Keratinocyte (primary cell): ENCODE measurements at regions not wholly inside any gene's neighbourhood (a gene's known extent, or its start where the extent isn't known, plus 50 kb on each side); places are given as distances from the start of the nearest gene placed in this dataset.
"Not testable (repeated sequence)": the region's sequence is repeated elsewhere in the genome, so short reads cannot be mapped to it uniquely, and the experiment has no call there.

Experiments used
- DNase-seq: peaks from one replicate; pipeline ENCODE4 v3.0.0-alpha.2; 2011; ENCODE audit warnings: low read depth, missing footprints, low spot score
- FAIRE-seq: peaks from 2 replicates; lab custom pipeline; 2011; peaks lifted over from hg19 to GRCh38; lab: Jason Lieb, UNC
- H2AFZ ChIP-seq: 2 replicates; pipeline ENCODE4 v1.6.0; 2012; ENCODE audit warnings: low read length, control low read depth, inconsistent platforms; ENCODE audit not compliant: control insufficient read depth
- H3K27ac ChIP-seq: 2 replicates; pipeline ENCODE4 v1.5.1; 2011; ENCODE audit warnings: low read length; ENCODE audit not compliant: control insufficient read depth, insufficient read depth
- H3K27me3 ChIP-seq: 3 replicates; pipeline ENCODE4 v1.6.0; 2011; ENCODE audit warnings: low read length; ENCODE audit not compliant: control insufficient read depth, insufficient read depth; ENCODE audit errors: extremely low read depth
- H3K36me3 ChIP-seq, 2 experiments: 2 replicates in 1 of 2; 3 replicates in 1 of 2; pipeline ENCODE4 v1.5.1; 2011; ENCODE audit warnings: low read length in 2 of 2, mild to moderate bottlenecking in 1 of 2; ENCODE audit not compliant: control insufficient read depth in 2 of 2, insufficient read depth in 2 of 2; ENCODE audit errors: extremely low read depth in 1 of 2
- H3K4me1 ChIP-seq: 3 replicates; pipeline ENCODE4 v1.5.1; 2011; ENCODE audit warnings: low read length; ENCODE audit not compliant: control insufficient read depth, insufficient read depth; ENCODE audit errors: extremely low read depth
- H3K4me2 ChIP-seq: 3 replicates; pipeline ENCODE4 v1.6.0; 2011; ENCODE audit warnings: low read depth, low read length; ENCODE audit not compliant: control insufficient read depth, insufficient read depth; ENCODE audit errors: extremely low read depth
- H3K4me3 ChIP-seq, 3 experiments: fragments of 200-600 bp in 1 of 3; sonication (generic) in 1 of 3; 2 replicates in 2 of 3; 3 replicates in 1 of 3; pipeline ENCODE4 v1.5.1; 2011 to 2016; ENCODE audit warnings: low read length in 3 of 3, mild to moderate bottlenecking in 3 of 3, control low read depth in 2 of 3, inconsistent platforms in 1 of 3, low read depth in 1 of 3, mixed read lengths in 1 of 3, mixed run types in 1 of 3, moderate library complexity in 1 of 3; ENCODE audit not compliant: control insufficient read depth in 2 of 3, insufficient read depth in 2 of 3; ENCODE audit errors: extremely low read depth in 1 of 3
- H3K79me2 ChIP-seq: 2 replicates; pipeline ENCODE4 v1.6.0; 2012; ENCODE audit warnings: low read length; ENCODE audit not compliant: control insufficient read depth, insufficient read depth
- H3K9ac ChIP-seq: 3 replicates; pipeline ENCODE4 v1.6.0; 2011; ENCODE audit warnings: low read length; ENCODE audit not compliant: control insufficient read depth, insufficient read depth; ENCODE audit errors: extremely low read depth
- H3K9me1 ChIP-seq: 3 replicates; pipeline ENCODE4 v1.6.0; 2011; ENCODE audit warnings: low read length; ENCODE audit not compliant: control insufficient read depth, insufficient read depth; ENCODE audit errors: extremely low read depth
- H3K9me3 ChIP-seq: 2 replicates; pipeline ENCODE4 v1.5.1; 2012; ENCODE audit warnings: low read depth, low read length; ENCODE audit not compliant: control insufficient read depth
- H4K20me1 ChIP-seq: 3 replicates; pipeline ENCODE4 v1.6.0; 2011; ENCODE audit warnings: low read length; ENCODE audit not compliant: control insufficient read depth, insufficient read depth; ENCODE audit errors: extremely low read depth
- EZH2 ChIP-seq: IDR thresholded peaks from one replicate; pipeline ENCODE4 v1.6.1; 2012; ENCODE audit warnings: inconsistent platforms, mild to moderate bottlenecking, low read length, moderate library complexity
- dilution Hi-C: fragments of 300-500 bp; cut with MboI; formaldehyde crosslinking; loops from one replicate; pipeline ENCODE4 v1.7.0; 2020; ENCODE audit warnings: low sequenced_read_pairs; ENCODE audit not compliant: extremely low pct_ligation_motif_present
- TF ChIP-seq, protein P1 (sequence below), 3 experiments: IDR thresholded peaks in 1 of 3; conservative IDR thresholded peaks in 1 of 3; optimal IDR thresholded peaks in 1 of 3; 2 replicates in 2 of 3; 3 replicates in 1 of 3; pipeline versions ENCODE3 to v1.5.1; 2011; ENCODE audit warnings: low read length in 3 of 3, mild to moderate bottlenecking in 3 of 3, moderate library complexity in 2 of 3, control low read depth in 1 of 3, inconsistent platforms in 1 of 3; ENCODE audit not compliant: insufficient read depth in 2 of 3; ENCODE audit errors: extremely low read depth in 1 of 3

DNA sequence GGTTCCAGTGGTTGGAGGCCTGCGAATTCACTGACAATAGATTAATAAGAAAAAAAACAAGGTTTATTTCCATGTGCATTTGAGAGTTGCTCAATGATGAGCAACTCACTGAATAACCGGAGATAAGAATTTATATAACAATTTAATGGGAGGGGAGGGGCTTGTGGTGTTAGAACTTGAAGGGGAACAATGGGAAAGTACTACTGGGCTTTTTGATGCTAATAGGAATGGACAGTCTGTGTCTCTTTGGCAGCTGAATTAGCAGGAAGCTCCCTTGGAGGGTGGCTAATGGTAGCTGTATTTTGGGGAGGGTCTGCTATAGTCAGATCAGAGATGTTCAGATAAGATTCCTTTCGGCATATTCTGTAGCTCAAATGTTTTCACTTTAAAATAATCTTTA, 62.4 kb upstream of the GMDS start:
- Histone ChIP-seq H3K4me3 (no peak overlapping the region), H3K9ac (no peak overlapping the region), H3K4me1 (no peaks in the 10 kb centered on the region), H3K36me3 (no peaks in the 10 kb centered on the region), H3K79me2 (no peaks in the 10 kb centered on the region), H3K9me3 (no peaks in the 10 kb centered on the region), H4K20me1 (no peaks in the 10 kb centered on the region), H3K27ac (no peak overlapping the region), H3K4me2 (no peak overlapping the region), H3K27me3 (no peaks in the 10 kb centered on the region), H2AFZ (no peak overlapping the region), H3K9me1 (no peaks in the 10 kb centered on the region)
- TF ChIP-seq, protein P1, sequence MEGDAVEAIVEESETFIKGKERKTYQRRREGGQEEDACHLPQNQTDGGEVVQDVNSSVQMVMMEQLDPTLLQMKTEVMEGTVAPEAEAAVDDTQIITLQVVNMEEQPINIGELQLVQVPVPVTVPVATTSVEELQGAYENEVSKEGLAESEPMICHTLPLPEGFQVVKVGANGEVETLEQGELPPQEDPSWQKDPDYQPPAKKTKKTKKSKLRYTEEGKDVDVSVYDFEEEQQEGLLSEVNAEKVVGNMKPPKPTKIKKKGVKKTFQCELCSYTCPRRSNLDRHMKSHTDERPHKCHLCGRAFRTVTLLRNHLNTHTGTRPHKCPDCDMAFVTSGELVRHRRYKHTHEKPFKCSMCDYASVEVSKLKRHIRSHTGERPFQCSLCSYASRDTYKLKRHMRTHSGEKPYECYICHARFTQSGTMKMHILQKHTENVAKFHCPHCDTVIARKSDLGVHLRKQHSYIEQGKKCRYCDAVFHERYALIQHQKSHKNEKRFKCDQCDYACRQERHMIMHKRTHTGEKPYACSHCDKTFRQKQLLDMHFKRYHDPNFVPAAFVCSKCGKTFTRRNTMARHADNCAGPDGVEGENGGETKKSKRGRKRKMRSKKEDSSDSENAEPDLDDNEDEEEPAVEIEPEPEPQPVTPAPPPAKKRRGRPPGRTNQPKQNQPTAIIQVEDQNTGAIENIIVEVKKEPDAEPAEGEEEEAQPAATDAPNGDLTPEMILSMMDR (optimal IDR thresholded peaks at IDR 0.05 in 1 of 3, IDR thresholded peaks at IDR 0.05 in 1 of 3, conservative IDR thresholded peaks at IDR 0.05 in 1 of 3; ENCODE audit: extremely low read depth in 1 of 3, insufficient read depth in 2 of 3, low read length in 3 of 3): no peak
- TF ChIP-seq EZH2: no peak
- no peak for DNase-seq
- no peak for FAIRE-seq
- dilution Hi-C loops: no loop called here

DNA sequence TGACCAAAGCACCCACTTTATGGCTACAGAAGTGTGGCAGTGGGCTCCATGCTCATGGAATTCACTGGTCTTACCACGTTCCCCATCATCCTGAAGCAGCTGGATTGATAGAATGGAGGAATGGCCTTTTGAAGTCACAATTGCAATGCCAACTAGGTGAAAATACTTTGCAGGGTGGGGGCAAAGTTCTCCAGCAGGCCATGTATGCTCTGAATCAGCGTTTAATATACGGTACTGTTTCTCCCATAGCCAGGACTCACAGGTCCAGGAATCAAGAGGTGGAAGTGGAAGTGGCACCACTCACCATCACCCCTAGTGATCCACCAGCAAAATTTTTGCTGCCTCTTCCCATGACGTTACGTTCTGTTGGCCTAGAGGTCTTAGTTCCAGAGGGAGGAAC, 60.5 kb upstream of the GMDS start:
- Histone ChIP-seq H3K4me3 (no peak overlapping the region), H4K20me1 (no peaks in the 10 kb centered on the region), H3K4me2 (no peak overlapping the region), H3K36me3 (no peaks in the 10 kb centered on the region), H2AFZ (no peak overlapping the region), H3K27me3 (no peaks in the 10 kb centered on the region), H3K9ac (no peak overlapping the region), H3K9me1 (no peaks in the 10 kb centered on the region), H3K9me3 (no peaks in the 10 kb centered on the region), H3K4me1 (no peaks in the 10 kb centered on the region), H3K27ac (no peak overlapping the region), H3K79me2 (no peaks in the 10 kb centered on the region)
- DNase-seq (no peak), FAIRE-seq (no peak)
- TF ChIP-seq, protein P1 (optimal IDR thresholded peaks at IDR 0.05 in 1 of 3, IDR thresholded peaks at IDR 0.05 in 1 of 3, conservative IDR thresholded peaks at IDR 0.05 in 1 of 3; ENCODE audit: extremely low read depth in 1 of 3, insufficient read depth in 2 of 3, low read length in 3 of 3): no peak
- TF ChIP-seq EZH2: no peak
- dilution Hi-C loops: no loop called here

DNA sequence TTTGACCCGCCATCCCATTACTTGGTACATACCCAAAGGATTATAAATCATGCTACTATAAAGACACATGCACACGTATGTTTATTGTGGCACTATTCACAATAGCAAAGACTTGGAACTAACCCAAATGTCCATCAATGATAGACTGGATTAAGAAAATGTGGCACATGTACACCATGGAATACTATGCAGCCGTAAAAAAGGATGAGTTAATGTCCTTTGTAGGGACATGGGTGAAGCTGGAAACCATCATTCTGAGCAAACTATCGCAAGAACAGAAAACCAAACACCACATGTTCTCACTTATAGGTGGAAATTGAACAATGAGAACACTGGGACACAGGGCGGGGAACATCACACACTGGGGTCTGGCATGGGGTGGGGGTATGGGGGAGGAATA, 57.1 kb upstream of the GMDS start:
- DNase-seq, H3K79me2 ChIP-seq, H3K4me2 ChIP-seq, H3K9me1 ChIP-seq, dilution Hi-C loops, H3K36me3 ChIP-seq, H3K9me3 ChIP-seq, H3K27me3 ChIP-seq, H2AFZ ChIP-seq, H3K9ac ChIP-seq, H3K27ac ChIP-seq, H3K4me3 ChIP-seq, H3K4me1 ChIP-seq, H4K20me1 ChIP-seq, FAIRE-seq: not testable (repeated sequence)
